GM12878 (cell line): ENCODE measurements at regions not wholly inside any gene's neighbourhood (a gene's known extent, or its start where the extent isn't known, plus 50 kb on each side); places are given as distances from the start of the nearest gene placed in this dataset.

Experiments used
- CEBPB ChIP-seq, 2 experiments: fragments of 150-350 bp in 1 of 2; IDR thresholded peaks; 2 replicates each; pipeline ENCODE4 v1.6.1; 2012 to 2014; ENCODE audit warnings: low read depth in 2 of 2, low read length in 2 of 2, borderline replicate concordance in 1 of 2, inconsistent platforms in 1 of 2
- CTCF ChIP-seq, 3 experiments: IDR thresholded peaks in 2 of 3; conservative IDR thresholded peaks in 1 of 3; 2 replicates each; pipeline ENCODE4 v1.5.1; 2011; ENCODE audit warnings: low read depth in 3 of 3, low read length in 3 of 3, mild to moderate bottlenecking in 3 of 3, control low read depth in 2 of 3, moderate library complexity in 2 of 3, inconsistent platforms in 1 of 3, mixed read lengths in 1 of 3; ENCODE audit not compliant: control insufficient read depth in 2 of 3, insufficient read depth in 1 of 3; ENCODE audit errors: extremely low read depth in 1 of 3
- DPF2 ChIP-seq: fragments of 450-650 bp; IDR thresholded peaks from 2 replicates; pipeline ENCODE4 v1.6.1; 2017; ENCODE audit warnings: mild to moderate bottlenecking
- FOXM1 ChIP-seq: IDR thresholded peaks from 2 replicates; pipeline ENCODE4 v1.6.1; 2012; ENCODE audit warnings: low read depth, mild to moderate bottlenecking, inconsistent platforms, low read length, moderate library complexity
- HCFC1 ChIP-seq: fragments of 150-350 bp; IDR thresholded peaks from 2 replicates; pipeline ENCODE4 v1.6.1; 2014; ENCODE audit warnings: low read length
- MTA2 ChIP-seq: fragments of 450-650 bp; IDR thresholded peaks from 2 replicates; pipeline ENCODE4 v1.6.1; 2016; ENCODE audit warnings: low read depth, mild to moderate bottlenecking, moderate library complexity
- POLR2A ChIP-seq: IDR thresholded peaks from 2 replicates; pipeline ENCODE4 v1.6.1; 2011; ENCODE audit warnings: low read depth, mild to moderate bottlenecking, low read length
- TAF1 ChIP-seq: IDR thresholded peaks from 2 replicates; pipeline ENCODE4 v1.6.1; 2011; ENCODE audit warnings: mild to moderate bottlenecking, low read depth, low read length, borderline replicate concordance
- TF ChIP-seq, protein P1 (sequence below): IDR thresholded peaks from 2 replicates; pipeline ENCODE4 v1.6.1; 2012; ENCODE audit warnings: low read depth, low read length, improper control_type of control experiment
- TF ChIP-seq, protein P2 (sequence below): fragments of 450-650 bp; IDR thresholded peaks from 2 replicates; pipeline ENCODE4 v1.6.1; 2016; ENCODE audit warnings: mild to moderate bottlenecking, moderate library complexity, borderline replicate concordance

DNA sequence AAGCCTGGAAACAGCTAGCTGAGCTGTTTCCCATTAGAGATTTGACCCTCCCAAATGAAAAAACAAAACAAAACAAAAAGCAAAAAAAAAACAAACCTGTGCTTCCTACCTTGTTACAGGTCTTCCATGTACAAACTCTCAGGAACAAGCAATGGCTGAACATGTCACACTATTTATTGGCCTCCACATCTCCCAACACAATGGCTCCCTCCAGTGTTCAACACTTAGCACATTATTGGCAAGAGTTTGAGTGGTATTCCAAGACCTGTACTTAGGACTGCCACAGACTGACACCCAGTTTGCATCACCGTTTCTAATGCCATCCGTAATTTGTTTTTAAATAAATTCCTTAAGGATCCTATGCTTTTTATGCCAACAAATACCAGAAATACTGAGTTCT is 195.0 kb upstream of the OLFM3 start:
- TF ChIP-seq HCFC1 (no peak), TAF1 (no peak), MTA2 (no peak), CEBPB (IDR thresholded peaks at IDR 0.05; ENCODE audit: borderline replicate concordance in 1 of 2, low read depth in 2 of 2, low read length in 2 of 2) (no peak), DPF2 (no peak), CTCF (IDR thresholded peaks at IDR 0.05 in 2 of 3, conservative IDR thresholded peaks at IDR 0.05 in 1 of 3; ENCODE audit: control insufficient read depth in 2 of 3, extremely low read depth in 1 of 3, insufficient read depth in 1 of 3, low read depth in 3 of 3, low read length in 3 of 3) (peak; percentile 18 to 58 (median 32); a peak in 3 of 6 replicates), POLR2A (no peak), FOXM1 (no peak)
- TF ChIP-seq, protein P1, sequence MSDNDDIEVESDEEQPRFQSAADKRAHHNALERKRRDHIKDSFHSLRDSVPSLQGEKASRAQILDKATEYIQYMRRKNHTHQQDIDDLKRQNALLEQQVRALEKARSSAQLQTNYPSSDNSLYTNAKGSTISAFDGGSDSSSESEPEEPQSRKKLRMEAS = no peak
- TF ChIP-seq, protein P2, sequence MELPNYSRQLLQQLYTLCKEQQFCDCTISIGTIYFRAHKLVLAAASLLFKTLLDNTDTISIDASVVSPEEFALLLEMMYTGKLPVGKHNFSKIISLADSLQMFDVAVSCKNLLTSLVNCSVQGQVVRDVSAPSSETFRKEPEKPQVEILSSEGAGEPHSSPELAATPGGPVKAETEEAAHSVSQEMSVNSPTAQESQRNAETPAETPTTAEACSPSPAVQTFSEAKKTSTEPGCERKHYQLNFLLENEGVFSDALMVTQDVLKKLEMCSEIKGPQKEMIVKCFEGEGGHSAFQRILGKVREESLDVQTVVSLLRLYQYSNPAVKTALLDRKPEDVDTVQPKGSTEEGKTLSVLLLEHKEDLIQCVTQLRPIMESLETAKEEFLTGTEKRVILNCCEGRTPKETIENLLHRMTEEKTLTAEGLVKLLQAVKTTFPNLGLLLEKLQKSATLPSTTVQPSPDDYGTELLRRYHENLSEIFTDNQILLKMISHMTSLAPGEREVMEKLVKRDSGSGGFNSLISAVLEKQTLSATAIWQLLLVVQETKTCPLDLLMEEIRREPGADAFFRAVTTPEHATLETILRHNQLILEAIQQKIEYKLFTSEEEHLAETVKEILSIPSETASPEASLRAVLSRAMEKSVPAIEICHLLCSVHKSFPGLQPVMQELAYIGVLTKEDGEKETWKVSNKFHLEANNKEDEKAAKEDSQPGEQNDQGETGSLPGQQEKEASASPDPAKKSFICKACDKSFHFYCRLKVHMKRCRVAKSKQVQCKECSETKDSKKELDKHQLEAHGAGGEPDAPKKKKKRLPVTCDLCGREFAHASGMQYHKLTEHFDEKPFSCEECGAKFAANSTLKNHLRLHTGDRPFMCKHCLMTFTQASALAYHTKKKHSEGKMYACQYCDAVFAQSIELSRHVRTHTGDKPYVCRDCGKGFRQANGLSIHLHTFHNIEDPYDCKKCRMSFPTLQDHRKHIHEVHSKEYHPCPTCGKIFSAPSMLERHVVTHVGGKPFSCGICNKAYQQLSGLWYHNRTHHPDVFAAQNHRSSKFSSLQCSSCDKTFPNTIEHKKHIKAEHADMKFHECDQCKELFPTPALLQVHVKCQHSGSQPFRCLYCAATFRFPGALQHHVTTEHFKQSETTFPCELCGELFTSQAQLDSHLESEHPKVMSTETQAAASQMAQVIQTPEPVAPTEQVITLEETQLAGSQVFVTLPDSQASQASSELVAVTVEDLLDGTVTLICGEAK = no peak
